DOHH2 (cell line): ENCODE measurements at regions not wholly inside any gene's neighbourhood (a gene's known extent, or its start where the extent isn't known, plus 50 kb on each side); places are given as distances from the start of the nearest gene placed in this dataset.
A peak's percentile ranks its signal among the peaks of the same experiment; 100 is the strongest.

Experiments
- H3F3A ChIP-seq: fragments of 200-600 bp; sonication (generic), shearing (Covaris generic); 2 replicates; pipeline ENCODE4 v1.6.0; 2016; ENCODE audit warnings: antibody characterized with exemption, mild to moderate bottlenecking; ENCODE audit not compliant: control insufficient read depth, insufficient read depth
- H3K27ac ChIP-seq: fragments of 200-600 bp; sonication (generic); 2 replicates; pipeline ENCODE4 v1.5.1; 2014; ENCODE audit warnings: low read depth, mild to moderate bottlenecking, low read length, moderate library complexity
- H3K27me3 ChIP-seq: fragments of 200-600 bp; sonication (generic); 2 replicates; pipeline ENCODE4 v1.6.1; 2014; ENCODE audit warnings: mild to moderate bottlenecking, low read length, mixed read lengths; ENCODE audit not compliant: control insufficient read depth
- H3K36me3 ChIP-seq: fragments of 200-600 bp; sonication (generic); 2 replicates; pipeline ENCODE4 v1.6.1; 2014; ENCODE audit warnings: mild to moderate bottlenecking, low read length, moderate library complexity, mixed read lengths; ENCODE audit not compliant: control insufficient read depth
- H3K4me1 ChIP-seq: fragments of 200-600 bp; sonication (generic); 2 replicates; pipeline ENCODE4 v1.6.1; 2014; ENCODE audit warnings: mild to moderate bottlenecking, low read length, mixed read lengths; ENCODE audit not compliant: control insufficient read depth
- H3K4me2 ChIP-seq: fragments of 200-600 bp; sonication (generic); 2 replicates; pipeline ENCODE4 v1.6.0; 2014; ENCODE audit warnings: mild to moderate bottlenecking, low read length, moderate library complexity
- H3K4me3 ChIP-seq: fragments of 200-600 bp; sonication (generic); 2 replicates; pipeline ENCODE4 v1.5.1; 2014; ENCODE audit warnings: mild to moderate bottlenecking, low read length, mixed read lengths
- H3K79me2 ChIP-seq: fragments of 200-600 bp; sonication (generic); 2 replicates; pipeline ENCODE4 v1.6.1; 2014; ENCODE audit warnings: mild to moderate bottlenecking, low read length, mixed read lengths; ENCODE audit not compliant: control insufficient read depth
- H3K9me2 ChIP-seq: fragments of 200-600 bp; sonication (generic); replicated peaks from 2 replicates; pipeline ENCODE4 v1.6.1; 2014; ENCODE audit warnings: mild to moderate bottlenecking, low read length, mixed read lengths; ENCODE audit not compliant: control insufficient read depth
- H3K9me3 ChIP-seq: fragments of 200-600 bp; sonication (generic); 2 replicates; pipeline ENCODE4 v1.6.1; 2014; ENCODE audit warnings: antibody characterized with exemption, low read length, mixed read lengths; ENCODE audit not compliant: control insufficient read depth, insufficient read depth
- H4K20me1 ChIP-seq: fragments of 200-600 bp; sonication (generic); 2 replicates; pipeline ENCODE4 v1.6.0; 2014; ENCODE audit warnings: low read depth, mild to moderate bottlenecking, antibody characterized with exemption, low read length, moderate library complexity; ENCODE audit not compliant: control insufficient read depth, insufficient read depth
- CTCF ChIP-seq: fragments of 200-600 bp; sonication (generic); IDR thresholded peaks from one replicate; pipeline ENCODE4 v1.5.1; 2014; ENCODE audit warnings: antibody characterized with exemption, mild to moderate bottlenecking, low read depth, low read length; ENCODE audit not compliant: poor library complexity, severe bottlenecking
- EZH2phosphoT487 ChIP-seq: fragments of 200-600 bp; sonication (generic); IDR thresholded peaks from 2 replicates; pipeline ENCODE4 v1.6.1; 2017; ENCODE audit warnings: borderline replicate concordance, mild to moderate bottlenecking, antibody characterized with exemption, low read length, moderate library complexity, mixed read lengths

- TF ChIP-seq CTCF (no peak), EZH2phosphoT487 (no peak)
- Histone ChIP-seq H3K36me3 (no peaks in the 10 kb centered on the region), H4K20me1 (no peaks in the 10 kb centered on the region), H3K9me2 (no peaks in the 10 kb centered on the region), H3K27ac (no peak overlapping the region), H3K79me2 (no peaks in the 10 kb centered on the region), H3K4me1 (peaks cover 10% of the 10 kb centered on the region), H3F3A (no peaks in the 10 kb centered on the region), H3K4me3 (no peak overlapping the region), H3K9me3 (no peaks in the 10 kb centered on the region), H3K4me2 (0 out of 2 replicates have a peak overlapping the region, but pooled peaks have one; percentile 16), H3K27me3 (peaks cover 25% of the 10 kb centered on the region)
Measured at GRCh38 chr9:78609450-78609849, 312.5 kb downstream of the PSAT1 start.

GRCh38 chr9:78612091-78612490, 315.2 kb downstream of the PSAT1 start:
- TF ChIP-seq CTCF (no peak), EZH2phosphoT487 (no peak)
- H3K9me3 ChIP-seq, result no peaks in the 10 kb centered on the region
- H3K27me3 ChIP-seq, result peaks cover 25% of the 10 kb centered on the region
- no peak overlapping the region for H3K4me2 ChIP-seq
- no peaks in the 10 kb centered on the region for H4K20me1 ChIP-seq
- H3F3A ChIP-seq, result no peaks in the 10 kb centered on the region
- peaks cover 10% of the 10 kb centered on the region for H3K4me1 ChIP-seq
- no peaks in the 10 kb centered on the region for H3K79me2 ChIP-seq
- no peaks in the 10 kb centered on the region for H3K9me2 ChIP-seq
- no peak overlapping the region for H3K27ac ChIP-seq
- H3K36me3 ChIP-seq, result no peaks in the 10 kb centered on the region
- no peak overlapping the region for H3K4me3 ChIP-seq

GRCh38 chr9:78613006-78613405, 316.1 kb downstream of the PSAT1 start:
- Histone ChIP-seq H3K9me2 (no peaks in the 10 kb centered on the region), H3K27me3 (peaks cover 22% of the 10 kb centered on the region), H3K79me2 (no peaks in the 10 kb centered on the region), H3K27ac (no peak overlapping the region), H3F3A (no peaks in the 10 kb centered on the region), H3K9me3 (no peaks in the 10 kb centered on the region), H3K4me2 (no peak overlapping the region), H4K20me1 (no peaks in the 10 kb centered on the region), H3K36me3 (no peaks in the 10 kb centered on the region), H3K4me3 (no peak overlapping the region), H3K4me1 (peaks cover 10% of the 10 kb centered on the region)
- TF ChIP-seq EZH2phosphoT487 (no peak), CTCF (no peak)

GRCh38 chr9:78614892-78615291, 318.0 kb downstream of the PSAT1 start:
- Histone ChIP-seq H3K27ac (no peak overlapping the region), H4K20me1 (no peaks in the 10 kb centered on the region), H3K9me3 (no peaks in the 10 kb centered on the region), H3K4me1 (peaks cover 6% of the 10 kb centered on the region), H3K4me3 (no peak overlapping the region), H3K4me2 (no peak overlapping the region), H3K27me3 (peaks cover 8% of the 10 kb centered on the region), H3K36me3 (no peaks in the 10 kb centered on the region), H3K9me2 (no peaks in the 10 kb centered on the region), H3F3A (no peaks in the 10 kb centered on the region), H3K79me2 (no peaks in the 10 kb centered on the region)
- TF ChIP-seq EZH2phosphoT487, result no peak
- no peak for TF ChIP-seq CTCF
